Spleen (tissue), 11 donors: ENCODE measurements at regions not wholly inside any gene's neighbourhood (a gene's known extent, or its start where the extent isn't known, plus 50 kb on each side); places are given as distances from the start of the nearest gene placed in this dataset.
A peak's percentile ranks its signal among the peaks of the same experiment; 100 is the strongest.

Experiments used
- DNase-seq: peaks from one replicate; pipeline ENCODE4 v3.0.0-alpha.2; 2020
- H3K27ac ChIP-seq, 8 donors: fragments of 200-600 bp; sonication (generic) in 7 of 8; 1 replicate in 4 of 8; 2 replicates in 4 of 8; pipeline versions ENCODE4 v1.5.0 to v1.8.0; 2016 to 2021; ENCODE audit warnings: inconsistent platforms in 4 of 8, mild to moderate bottlenecking in 4 of 8, moderate library complexity in 1 of 8
- H3K27me3 ChIP-seq, 7 donors: fragments of 200-600 bp; sonication (generic) in 6 of 7; replicated peaks in 1 of 7; 1 replicate in 4 of 7; 2 replicates in 3 of 7; pipeline versions ENCODE4 v1.5.0 to v1.8.0; 2016 to 2021; ENCODE audit warnings: inconsistent platforms in 3 of 7, mild to moderate bottlenecking in 1 of 7
- H3K36me3 ChIP-seq, 6 donors: fragments of 200-600 bp; sonication (generic) in 5 of 6; 1 replicate in 4 of 6; 2 replicates in 2 of 6; pipeline versions ENCODE4 v1.5.0 to v1.8.0; 2016 to 2021; ENCODE audit warnings: inconsistent platforms in 2 of 6
- H3K4me1 ChIP-seq, 6 donors: fragments of 200-600 bp; sonication (generic) in 5 of 6; 1 replicate in 3 of 6; 2 replicates in 3 of 6; pipeline versions ENCODE4 v1.5.0 to v1.8.0; 2016 to 2021; ENCODE audit warnings: inconsistent platforms in 3 of 6
- H3K4me3 ChIP-seq, 8 donors: fragments of 200-600 bp; sonication (generic) in 7 of 8; 1 replicate in 4 of 8; 2 replicates in 4 of 8; pipeline versions ENCODE4 v1.5.0 to v1.8.0; 2016 to 2021; ENCODE audit warnings: inconsistent platforms in 4 of 8, mild to moderate bottlenecking in 4 of 8, moderate library complexity in 2 of 8
- H3K9me3 ChIP-seq, 8 donors: fragments of 200-600 bp; sonication (generic) in 7 of 8; 1 replicate in 4 of 8; 2 replicates in 4 of 8; pipeline versions ENCODE4 v1.5.0 to v1.8.0; 2016 to 2021; ENCODE audit warnings: inconsistent platforms in 4 of 8
- POLR2A ChIP-seq, 3 donors: fragments of 450-650 bp; IDR thresholded peaks; one replicate each; pipeline ENCODE4 v1.5.1; 2017; ENCODE audit warnings: antibody characterized with exemption in 3 of 3, mild to moderate bottlenecking in 1 of 3
- POLR2AphosphoS5 ChIP-seq, 3 donors: sonication (generic); formaldehyde crosslinking; IDR thresholded peaks; one replicate each; pipeline ENCODE4 v1.5.1; 2017; ENCODE audit warnings: antibody characterized with exemption in 3 of 3
- WGBS, 5 donors: extraction: QIAGEN DNeasy Blood & Tissue Kit in 3 of 5; methylation state at CpG; one replicate each; pipeline versions ENCODE4 v1.1.5 to v1.1.7; 2013 to 2018; 5-methylcytosine and 5-hydroxymethylcytosine counted together
- intact Hi-C: fragments of 100-400 bp; cut with DNase I; formaldehyde crosslinking; loops from one replicate; pipeline ENCODE4 v1.15.0; 2023; ENCODE audit warnings: low total_unique reads
- TF ChIP-seq, protein P1 (sequence below), 11 experiments: fragments of 200-600 bp in 7 of 11; fragments of 450-650 bp in 4 of 11; sonication (generic) in 4 of 11; IDR thresholded peaks in 8 of 11; conservative IDR thresholded peaks in 3 of 11; 1 replicate in 7 of 11; 2 replicates in 4 of 11; pipeline versions ENCODE4 v1.4.0 to v1.8.0; 2016 to 2021; ENCODE audit warnings: antibody characterized with exemption in 11 of 11, inconsistent platforms in 4 of 11, mild to moderate bottlenecking in 1 of 11
- donor health status: healthy with polysubstance abuse.
- donor health status: DM: no; HTN: no; CAD: no; lungs with moderate emphysema.
- donor health status: DM: no; HTN: no; CAD: no.
- donor health status: Bipolar disorder and iron deficiency.
- donor health status: healthy.
- donor health status: DM: no; HTN: no; CAD: no.
- donor health status: DM: yes; HTN: yes; CAD: no.

GRCh38 chr6:170226647-170227046 lies 64.2 kb downstream of the DLL1 start:
- H3K27me3 ChIP-seq = peaks cover 0 to 13% (median 0%) of the 10 kb centered on the region in 7 donors
- no peak overlapping the region for H3K4me3 ChIP-seq
- TF ChIP-seq POLR2A (IDR thresholded peaks at IDR 0.05) (no peak), POLR2AphosphoS5 (IDR thresholded peaks at IDR 0.05) (no peak)
- TF ChIP-seq, protein P1, sequence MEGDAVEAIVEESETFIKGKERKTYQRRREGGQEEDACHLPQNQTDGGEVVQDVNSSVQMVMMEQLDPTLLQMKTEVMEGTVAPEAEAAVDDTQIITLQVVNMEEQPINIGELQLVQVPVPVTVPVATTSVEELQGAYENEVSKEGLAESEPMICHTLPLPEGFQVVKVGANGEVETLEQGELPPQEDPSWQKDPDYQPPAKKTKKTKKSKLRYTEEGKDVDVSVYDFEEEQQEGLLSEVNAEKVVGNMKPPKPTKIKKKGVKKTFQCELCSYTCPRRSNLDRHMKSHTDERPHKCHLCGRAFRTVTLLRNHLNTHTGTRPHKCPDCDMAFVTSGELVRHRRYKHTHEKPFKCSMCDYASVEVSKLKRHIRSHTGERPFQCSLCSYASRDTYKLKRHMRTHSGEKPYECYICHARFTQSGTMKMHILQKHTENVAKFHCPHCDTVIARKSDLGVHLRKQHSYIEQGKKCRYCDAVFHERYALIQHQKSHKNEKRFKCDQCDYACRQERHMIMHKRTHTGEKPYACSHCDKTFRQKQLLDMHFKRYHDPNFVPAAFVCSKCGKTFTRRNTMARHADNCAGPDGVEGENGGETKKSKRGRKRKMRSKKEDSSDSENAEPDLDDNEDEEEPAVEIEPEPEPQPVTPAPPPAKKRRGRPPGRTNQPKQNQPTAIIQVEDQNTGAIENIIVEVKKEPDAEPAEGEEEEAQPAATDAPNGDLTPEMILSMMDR (IDR thresholded peaks at IDR 0.05 in 8 of 11, conservative IDR thresholded peaks at IDR 0.05 in 3 of 11) = no peak
- H3K36me3 ChIP-seq = no peaks in the 10 kb centered on the region
- H3K27ac ChIP-seq = peak overlapping the region in 2 of 8 donors; percentile 55
- intact Hi-C loops = no loop called here
- 82 to 89% (median 87%) methylated on average over 8 to 9 of the region's 9 CpGs for WGBS, 5 donors
- no peaks in the 10 kb centered on the region for H3K9me3 ChIP-seq
- H3K4me1 ChIP-seq = peaks cover 4 to 30% (median 16%) of the 10 kb centered on the region in 6 donors
- peak; percentile 66 for DNase-seq

- H3K4me1 ChIP-seq = peaks cover 4 to 30% (median 16%) of the 10 kb centered on the region in 6 donors
- H3K9me3 ChIP-seq = no peaks in the 10 kb centered on the region
- TF ChIP-seq POLR2A (IDR thresholded peaks at IDR 0.05) (no peak), POLR2AphosphoS5 (IDR thresholded peaks at IDR 0.05) (peak; percentile 43 to 73 (median 55))
- peak overlapping the region in 4 of 8 donors; percentile 41 to 60 (median 56) for H3K27ac ChIP-seq
- H3K4me3 ChIP-seq = no peak overlapping the region
- intact Hi-C loops = no loop called here
- WGBS, 5 donors = 70 to 81% (median 70%) methylated on average over 22 of the region's 22 CpGs
- peaks cover 0 to 16% (median 0%) of the 10 kb centered on the region in 7 donors for H3K27me3 ChIP-seq
- H3K36me3 ChIP-seq = no peaks in the 10 kb centered on the region
- peak; percentile 80 for DNase-seq
Observed at GRCh38 chr6:170225852-170226417, 64.9 kb downstream of the DLL1 start.

- Histone ChIP-seq H3K9me3 (no peaks in the 10 kb centered on the region), H3K4me3 (no peak overlapping the region), H3K27me3 (peaks cover 0 to 16% (median 0%) of the 10 kb centered on the region in 7 donors), H3K4me1 (peaks cover 4 to 30% (median 16%) of the 10 kb centered on the region in 6 donors), H3K27ac (peak overlapping the region in 6 of 8 donors; percentile 6 to 60 (median 48)), H3K36me3 (no peaks in the 10 kb centered on the region)
- no peak for TF ChIP-seq POLR2A (IDR thresholded peaks at IDR 0.05)
- no peak for TF ChIP-seq POLR2AphosphoS5 (IDR thresholded peaks at IDR 0.05)
- TF ChIP-seq, protein P1 (IDR thresholded peaks at IDR 0.05 in 8 of 11, conservative IDR thresholded peaks at IDR 0.05 in 3 of 11) = no peak
- peak; percentile 75 for DNase-seq
- intact Hi-C loops = no loop called here
- WGBS, 5 donors = 75 to 83% (median 78%) methylated on average over 20 to 23 of the region's 23 CpGs
Observed at GRCh38 chr6:170224694-170225660, 65.9 kb downstream of the DLL1 start.

- H3K36me3 ChIP-seq = no peaks in the 10 kb centered on the region
- intact Hi-C loops = no loop called here
- peaks cover 4 to 30% (median 16%) of the 10 kb centered on the region in 6 donors for H3K4me1 ChIP-seq
- 82 to 93% (median 89%) methylated on average over 21 to 25 of the region's 25 CpGs for WGBS, 5 donors
- peaks cover 0 to 16% (median 0%) of the 10 kb centered on the region in 7 donors for H3K27me3 ChIP-seq
- H3K9me3 ChIP-seq = no peaks in the 10 kb centered on the region
- DNase-seq = peak; percentile 65
- H3K4me3 ChIP-seq = no peak overlapping the region
- H3K27ac ChIP-seq = no peak overlapping the region
- no peak for TF ChIP-seq POLR2A (IDR thresholded peaks at IDR 0.05)
- TF ChIP-seq POLR2AphosphoS5 (IDR thresholded peaks at IDR 0.05) = no peak
Observed at GRCh38 chr6:170223718-170224693, 66.9 kb downstream of the DLL1 start.
